ELR (cell line): ENCODE measurements at regions not wholly inside any gene's neighbourhood (a gene's known extent, or its start where the extent isn't known, plus 50 kb on each side); places are given as distances from the start of the nearest gene placed in this dataset.
"Not testable (repeated sequence)": the region's sequence is repeated elsewhere in the genome, so short reads cannot be mapped to it uniquely, and the experiment has no call there.

Experiments used
- DNase-seq: peaks from one replicate; pipeline ENCODE4 v3.0.0-alpha.2; 2015; ENCODE audit warnings: low read depth

GRCh38 chr2:78718024-78718423 lies 307.5 kb upstream of the REG3G start:
- no peak for DNase-seq

GRCh38 chr2:78718473-78718872 lies 307.0 kb upstream of the REG3G start:
- no peak for DNase-seq

GRCh38 chr2:78721355-78722033 lies 304.0 kb upstream of the REG3G start:
- no peak for DNase-seq

GRCh38 chr2:78734221-78734620 lies 291.3 kb upstream of the REG3G start:
- DNase-seq: no peak

GRCh38 chr2:78739282-78739681 lies 286.2 kb upstream of the REG3G start:
- no peak for DNase-seq

GRCh38 chr2:78749638-78750037 lies 275.9 kb upstream of the REG3G start:
- no peak for DNase-seq

GRCh38 chr2:78750219-78750618 lies 275.3 kb upstream of the REG3G start:
- no peak for DNase-seq

GRCh38 chr2:78754930-78755329 lies 270.6 kb upstream of the REG3G start:
- no peak for DNase-seq

- no peak for DNase-seq
Observed at GRCh38 chr2:78757191-78757590, 268.3 kb upstream of the REG3G start.

- DNase-seq: no peak
Observed at GRCh38 chr2:78757640-78758039, 267.9 kb upstream of the REG3G start.

- DNase-seq: not testable (repeated sequence)
Observed at GRCh38 chr2:78758765-78759164, 266.7 kb upstream of the REG3G start.

- no peak for DNase-seq
Observed at GRCh38 chr2:78766459-78766858, 259.0 kb upstream of the REG3G start.

- no peak for DNase-seq
Observed at GRCh38 chr2:78768016-78768415, 257.5 kb upstream of the REG3G start.

GRCh38 chr2:78775291-78775690 lies 250.2 kb upstream of the REG3G start:
- DNase-seq: no peak

- no peak for DNase-seq
Observed at GRCh38 chr2:78778756-78779510, 246.6 kb upstream of the REG3G start.

- DNase-seq: no peak
Observed at GRCh38 chr2:78779761-78780160, 245.7 kb upstream of the REG3G start.

GRCh38 chr2:78780256-78780655 lies 245.2 kb upstream of the REG3G start:
- DNase-seq: no peak

GRCh38 chr2:78780864-78781583 lies 244.5 kb upstream of the REG3G start:
- no peak for DNase-seq

GRCh38 chr2:78782196-78782595 lies 243.3 kb upstream of the REG3G start:
- DNase-seq: no peak

GRCh38 chr2:78811955-78812610 lies 213.4 kb upstream of the REG3G start:
- no peak for DNase-seq

GRCh38 chr2:78814331-78814986 lies 211.0 kb upstream of the REG3G start:
- DNase-seq: no peak

GRCh38 chr2:78817430-78817829 lies 208.1 kb upstream of the REG3G start:
- no peak for DNase-seq
